Activated CD4-positive, alpha-beta memory T cell treated with anti-CD3 and anti-CD28 coated beads, Interleukin-2, amount 10 ng/mL, durations not matched to agents 7 days and 5 days (primary cell): ENCODE measurements at regions not wholly inside any gene's neighbourhood (a gene's known extent, or its start where the extent isn't known, plus 50 kb on each side); places are given as distances from the start of the nearest gene placed in this dataset.
"Not testable (repeated sequence)": the region's sequence is repeated elsewhere in the genome, so short reads cannot be mapped to it uniquely, and the experiment has no call there.

Source experiments
- CTCF ChIA-PET: fragments of 350-600 bp; sonication (Branson Sonifier 250); formaldehyde crosslinking; loops from one replicate; lab custom pipeline; 2021; ENCODE audit warnings: antibody characterized with exemption, inconsistent platforms; lab: Charles Lee
- POLR2A ChIA-PET: fragments of 350-600 bp; sonication (Branson Sonifier 250); formaldehyde crosslinking; loops from one replicate; lab custom pipeline; 2021; ENCODE audit warnings: antibody characterized with exemption; lab: Charles Lee
- DNase-seq: peaks from one replicate; pipeline ENCODE4 v3.0.0-alpha.2; 2020
- H3K27ac Mint-ChIP-seq: one replicate; pipeline ENCODE4 v1.8.0; 2021; ENCODE audit warnings: mild to moderate bottlenecking, mixed read lengths
- H3K27me3 Mint-ChIP-seq: one replicate; pipeline ENCODE4 v1.8.0; 2021; ENCODE audit warnings: mixed read lengths
- H3K36me3 Mint-ChIP-seq: one replicate; pipeline ENCODE4 v1.8.0; 2021; ENCODE audit warnings: low read depth, mixed read lengths
- H3K4me1 Mint-ChIP-seq: one replicate; pipeline ENCODE4 v1.8.0; 2021; ENCODE audit warnings: mixed read lengths
- H3K4me3 Mint-ChIP-seq: one replicate; pipeline ENCODE4 v1.8.0; 2021; ENCODE audit warnings: mild to moderate bottlenecking, mixed read lengths
- H3K9me3 Mint-ChIP-seq: one replicate; pipeline ENCODE4 v1.8.0; 2021; ENCODE audit warnings: mixed read lengths

- no peak for DNase-seq
- H3K36me3 Mint-ChIP-seq, result no peaks in the 10 kb centered on the region
- no peak overlapping the region for H3K27ac Mint-ChIP-seq
- no peak overlapping the region for H3K4me3 Mint-ChIP-seq
- H3K9me3 Mint-ChIP-seq, result peaks cover 4% of the 10 kb centered on the region
- ChIA-PET POLR2A (no interaction called here), CTCF (no interaction called here)
- H3K27me3 Mint-ChIP-seq, result no peaks in the 10 kb centered on the region
- no peaks in the 10 kb centered on the region for H3K4me1 Mint-ChIP-seq
Measured at GRCh38 chr1:3996846-3997705, 97.0 kb upstream of the C1orf174 start.

GRCh38 chr1:3998086-3998485 lies 98.0 kb upstream of the C1orf174 start:
- H3K36me3 Mint-ChIP-seq, result no peaks in the 10 kb centered on the region
- H3K4me3 Mint-ChIP-seq, result no peak overlapping the region
- H3K4me1 Mint-ChIP-seq, result no peaks in the 10 kb centered on the region
- ChIA-PET CTCF (no interaction called here), POLR2A (no interaction called here)
- no peak for DNase-seq
- H3K27me3 Mint-ChIP-seq, result no peaks in the 10 kb centered on the region
- H3K27ac Mint-ChIP-seq, result no peak overlapping the region
- H3K9me3 Mint-ChIP-seq, result no peaks in the 10 kb centered on the region

GRCh38 chr1:3999514-3999913 lies 99.4 kb upstream of the C1orf174 start:
- H3K4me3 Mint-ChIP-seq, H3K4me1 Mint-ChIP-seq, H3K27ac Mint-ChIP-seq, DNase-seq, H3K36me3 Mint-ChIP-seq, CTCF ChIA-PET, H3K9me3 Mint-ChIP-seq, POLR2A ChIA-PET, H3K27me3 Mint-ChIP-seq: not testable (repeated sequence)

GRCh38 chr1:3999941-4000735 lies 100.1 kb upstream of the C1orf174 start:
- Mint-ChIP-seq H3K27ac (no peak overlapping the region), H3K36me3 (no peaks in the 10 kb centered on the region), H3K27me3 (no peaks in the 10 kb centered on the region), H3K9me3 (no peaks in the 10 kb centered on the region), H3K4me3 (no peak overlapping the region), H3K4me1 (no peaks in the 10 kb centered on the region)
- DNase-seq, result no peak
- CTCF ChIA-PET, result no interaction called here
- POLR2A ChIA-PET, result no interaction called here

GRCh38 chr1:4000811-4001251 lies 100.8 kb upstream of the C1orf174 start:
- no peaks in the 10 kb centered on the region for H3K27me3 Mint-ChIP-seq
- H3K4me3 Mint-ChIP-seq, result no peak overlapping the region
- ChIA-PET CTCF (no interaction called here), POLR2A (no interaction called here)
- no peaks in the 10 kb centered on the region for H3K9me3 Mint-ChIP-seq
- no peak for DNase-seq
- no peaks in the 10 kb centered on the region for H3K36me3 Mint-ChIP-seq
- no peaks in the 10 kb centered on the region for H3K4me1 Mint-ChIP-seq
- H3K27ac Mint-ChIP-seq, result no peak overlapping the region

- Mint-ChIP-seq H3K27ac (no peak overlapping the region), H3K27me3 (no peaks in the 10 kb centered on the region), H3K9me3 (no peaks in the 10 kb centered on the region)
Measured at GRCh38 chr1:4001461-4001860, 101.4 kb upstream of the C1orf174 start.

GRCh38 chr1:4002061-4002521 lies 102.0 kb upstream of the C1orf174 start:
- POLR2A ChIA-PET, result no interaction called here
- H3K36me3 Mint-ChIP-seq, result no peaks in the 10 kb centered on the region
- no peak overlapping the region for H3K27ac Mint-ChIP-seq

More at GRCh38 chr1:4001461-4001860, 101.4 kb upstream of the C1orf174 start:
- CTCF ChIA-PET, result no interaction called here
- POLR2A ChIA-PET, result no interaction called here
- Mint-ChIP-seq H3K36me3 (no peaks in the 10 kb centered on the region), H3K4me3 (no peak overlapping the region), H3K4me1 (no peaks in the 10 kb centered on the region)
- no peak for DNase-seq

GRCh38 chr1:4002741-4003140 lies 102.7 kb upstream of the C1orf174 start:
- POLR2A ChIA-PET, result no interaction called here
- peaks cover 2% of the 10 kb centered on the region for H3K9me3 Mint-ChIP-seq
- no peak for DNase-seq
- CTCF ChIA-PET, result interaction anchor here (0.7 kb wide), 1 partner anchor 840 kb away, joined by 3 read pairs; no protein-coding TSS in a partner anchor
- no peaks in the 10 kb centered on the region for H3K4me1 Mint-ChIP-seq
- H3K36me3 Mint-ChIP-seq, result no peaks in the 10 kb centered on the region
- H3K27me3 Mint-ChIP-seq, result no peaks in the 10 kb centered on the region
- no peak overlapping the region for H3K4me3 Mint-ChIP-seq
- no peak overlapping the region for H3K27ac Mint-ChIP-seq

More at GRCh38 chr1:4002061-4002521, 102.0 kb upstream of the C1orf174 start:
- DNase-seq, result no peak
- no peaks in the 10 kb centered on the region for H3K27me3 Mint-ChIP-seq
- no peaks in the 10 kb centered on the region for H3K9me3 Mint-ChIP-seq
- no peak overlapping the region for H3K4me3 Mint-ChIP-seq
- CTCF ChIA-PET, result no interaction called here
- H3K4me1 Mint-ChIP-seq, result no peaks in the 10 kb centered on the region

GRCh38 chr1:4003846-4004505 lies 103.9 kb upstream of the C1orf174 start:
- ChIA-PET POLR2A (no interaction called here), CTCF (no interaction called here)
- no peak overlapping the region for H3K27ac Mint-ChIP-seq
- no peak for DNase-seq
- peaks cover 4% of the 10 kb centered on the region for H3K9me3 Mint-ChIP-seq
- H3K27me3 Mint-ChIP-seq, result no peaks in the 10 kb centered on the region
- no peak overlapping the region for H3K4me3 Mint-ChIP-seq
- H3K4me1 Mint-ChIP-seq, result no peaks in the 10 kb centered on the region
- H3K36me3 Mint-ChIP-seq, result no peaks in the 10 kb centered on the region

GRCh38 chr1:4004635-4005430 lies 104.8 kb upstream of the C1orf174 start:
- Mint-ChIP-seq H3K9me3 (peaks cover 4% of the 10 kb centered on the region), H3K4me3 (no peak overlapping the region), H3K27ac (no peak overlapping the region), H3K4me1 (no peaks in the 10 kb centered on the region), H3K27me3 (no peaks in the 10 kb centered on the region), H3K36me3 (no peaks in the 10 kb centered on the region)
- no peak for DNase-seq
- ChIA-PET CTCF (no interaction called here), POLR2A (no interaction called here)

- CTCF ChIA-PET, result no interaction called here
- H3K36me3 Mint-ChIP-seq, result no peaks in the 10 kb centered on the region
- H3K4me3 Mint-ChIP-seq, result no peak overlapping the region
- H3K4me1 Mint-ChIP-seq, result no peaks in the 10 kb centered on the region
- DNase-seq, result no peak
- H3K9me3 Mint-ChIP-seq, result peaks cover 4% of the 10 kb centered on the region
- H3K27ac Mint-ChIP-seq, result no peak overlapping the region
- H3K27me3 Mint-ChIP-seq, result no peaks in the 10 kb centered on the region
- POLR2A ChIA-PET, result no interaction called here
Measured at GRCh38 chr1:4005431-4005830, 105.4 kb upstream of the C1orf174 start.

GRCh38 chr1:4006676-4007374 lies 106.8 kb upstream of the C1orf174 start:
- no peak overlapping the region for H3K4me3 Mint-ChIP-seq
- ChIA-PET CTCF (interaction anchor here (0.6 kb wide), 1 partner anchor 19 kb away, joined by 3 read pairs; no protein-coding TSS in a partner anchor), POLR2A (no interaction called here)
- no peaks in the 10 kb centered on the region for H3K36me3 Mint-ChIP-seq
- no peaks in the 10 kb centered on the region for H3K4me1 Mint-ChIP-seq
- peaks cover 4% of the 10 kb centered on the region for H3K9me3 Mint-ChIP-seq
- no peaks in the 10 kb centered on the region for H3K27me3 Mint-ChIP-seq
- H3K27ac Mint-ChIP-seq, result no peak overlapping the region
- no peak for DNase-seq
